G401.6 (cell line): ENCODE measurements at regions not wholly inside any gene's neighbourhood (a gene's known extent, or its start where the extent isn't known, plus 50 kb on each side); places are given as distances from the start of the nearest gene placed in this dataset.

ENCODE experiments used
- FAIRE-seq: peaks from 2 replicates; lab custom pipeline; 2012; peaks lifted over from hg19 to GRCh38; lab: Jason Lieb, UNC

GRCh38 chr4:81930506-81931238 lies 443.1 kb downstream of the HNRNPD start:
- no peak for FAIRE-seq

- no peak for FAIRE-seq
Measured at GRCh38 chr4:81923140-81923539, 450.7 kb downstream of the HNRNPD start.

- no peak for FAIRE-seq
Measured at GRCh38 chr4:81922313-81922712, 450.6 kb upstream of the RASGEF1B start.

GRCh38 chr4:81921751-81922159 lies 450.0 kb upstream of the RASGEF1B start:
- FAIRE-seq = no peak

- no peak for FAIRE-seq
Measured at GRCh38 chr4:81919810-81920209, 448.1 kb upstream of the RASGEF1B start.

GRCh38 chr4:81919223-81919622 lies 447.5 kb upstream of the RASGEF1B start:
- no peak for FAIRE-seq

- FAIRE-seq = no peak
Measured at GRCh38 chr4:81915430-81915829, 443.7 kb upstream of the RASGEF1B start.

GRCh38 chr4:81914623-81915022 lies 442.9 kb upstream of the RASGEF1B start:
- no peak for FAIRE-seq

- peak; percentile 13 for FAIRE-seq
Measured at GRCh38 chr4:81913427-81913879, 441.7 kb upstream of the RASGEF1B start.

- FAIRE-seq = no peak
Measured at GRCh38 chr4:81912376-81913030, 440.8 kb upstream of the RASGEF1B start.

- no peak for FAIRE-seq
Measured at GRCh38 chr4:81906905-81907304, 435.2 kb upstream of the RASGEF1B start.

- no peak for FAIRE-seq
Measured at GRCh38 chr4:81905971-81906370, 434.3 kb upstream of the RASGEF1B start.

- no peak for FAIRE-seq
Measured at GRCh38 chr4:81904121-81904520, 432.4 kb upstream of the RASGEF1B start.

- FAIRE-seq = no peak
Measured at GRCh38 chr4:81903212-81903611, 431.5 kb upstream of the RASGEF1B start.

GRCh38 chr4:81898862-81899504 lies 427.3 kb upstream of the RASGEF1B start:
- no peak for FAIRE-seq

GRCh38 chr4:81896936-81897335 lies 425.2 kb upstream of the RASGEF1B start:
- FAIRE-seq = no peak

- FAIRE-seq = no peak
Measured at GRCh38 chr4:81891005-81891996, 419.6 kb upstream of the RASGEF1B start.

- FAIRE-seq = no peak
Measured at GRCh38 chr4:81884986-81885385, 413.3 kb upstream of the RASGEF1B start.

- FAIRE-seq = no peak
Measured at GRCh38 chr4:81883530-81884450, 412.1 kb upstream of the RASGEF1B start.

GRCh38 chr4:81883004-81883403 lies 411.3 kb upstream of the RASGEF1B start:
- no peak for FAIRE-seq
